CD4-positive, alpha-beta T cell treated with Interferon gamma for 1 hour (primary cell): ENCODE measurements at regions not wholly inside any gene's neighbourhood (a gene's known extent, or its start where the extent isn't known, plus 50 kb on each side); places are given as distances from the start of the nearest gene placed in this dataset.
"Not testable (repeated sequence)": the region's sequence is repeated elsewhere in the genome, so short reads cannot be mapped to it uniquely, and the experiment has no call there.

Experiments used
- DNase-seq: peaks from one replicate; pipeline ENCODE4 v3.0.0-alpha.2; 2020

DNA sequence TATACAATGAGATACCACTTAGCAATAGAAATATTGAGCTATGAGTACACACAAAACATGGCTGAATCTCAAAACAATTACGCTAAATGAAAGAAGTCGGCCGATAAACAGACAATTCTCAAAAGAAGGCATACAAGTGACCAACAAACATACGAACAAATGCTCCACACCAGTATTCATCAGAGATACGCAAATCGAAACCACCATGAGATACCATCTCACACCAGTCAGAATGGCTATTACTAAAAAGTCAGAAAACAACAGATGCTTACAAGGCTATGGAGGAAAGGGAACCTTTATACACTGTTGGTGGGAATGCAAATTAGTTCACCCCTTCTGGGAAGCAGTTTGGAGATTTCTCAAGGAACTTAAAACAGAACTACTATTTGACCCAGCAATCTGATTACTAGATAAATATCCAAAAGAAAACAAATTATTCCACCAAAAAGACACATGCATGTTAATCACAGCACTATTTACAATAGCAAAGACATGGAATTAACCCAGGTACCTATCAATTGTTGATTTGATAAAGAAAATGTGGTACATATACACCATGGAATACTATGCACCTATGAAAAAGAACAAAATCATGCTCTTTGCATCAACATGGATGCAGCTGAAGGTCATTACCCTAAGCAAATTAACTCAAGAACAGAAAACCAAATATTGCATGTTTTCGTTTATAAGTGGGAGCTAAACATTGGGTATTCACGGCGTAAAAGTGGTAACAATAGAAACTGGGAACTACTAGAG, 90.9 kb upstream of the GRAMD1B start:
- DNase-seq, result no peak

DNA sequence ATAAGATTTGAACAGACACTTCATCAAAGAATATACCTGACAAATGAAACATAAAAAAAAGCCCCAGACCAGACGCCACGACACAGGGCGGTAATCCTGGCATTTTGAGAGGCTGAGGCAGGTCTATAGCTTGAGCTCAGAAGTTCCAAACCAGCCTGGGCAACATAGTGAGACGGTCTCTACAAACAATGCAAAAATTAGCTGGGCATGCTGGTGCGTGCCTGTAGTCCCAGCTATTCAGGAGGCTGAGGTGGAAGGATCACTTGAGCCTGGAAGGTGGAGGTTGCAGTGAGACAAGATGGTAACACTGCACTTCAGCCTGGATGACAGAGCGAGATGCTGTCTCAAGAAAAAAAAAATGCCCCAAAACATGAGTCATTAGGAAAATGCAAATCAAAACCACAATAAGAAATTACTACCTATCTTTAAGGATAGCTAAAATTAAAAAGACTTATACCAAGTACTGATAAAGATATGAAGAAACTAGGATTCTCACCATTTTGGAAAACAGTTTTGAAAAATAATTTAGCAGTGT, 91.7 kb upstream of the GRAMD1B start:
- no peak for DNase-seq

GRCh38 chr11:123334925-123335324, 95.1 kb upstream of the GRAMD1B start:
- no peak for DNase-seq

- DNase-seq, result not testable (repeated sequence)
Observed at GRCh38 chr11:123332577-123332976, 97.5 kb upstream of the GRAMD1B start.

- no peak for DNase-seq
Observed at GRCh38 chr11:123330948-123331347, 99.1 kb upstream of the GRAMD1B start.

- DNase-seq, result no peak
Observed at GRCh38 chr11:123330471-123330870, 99.6 kb upstream of the GRAMD1B start.

DNA sequence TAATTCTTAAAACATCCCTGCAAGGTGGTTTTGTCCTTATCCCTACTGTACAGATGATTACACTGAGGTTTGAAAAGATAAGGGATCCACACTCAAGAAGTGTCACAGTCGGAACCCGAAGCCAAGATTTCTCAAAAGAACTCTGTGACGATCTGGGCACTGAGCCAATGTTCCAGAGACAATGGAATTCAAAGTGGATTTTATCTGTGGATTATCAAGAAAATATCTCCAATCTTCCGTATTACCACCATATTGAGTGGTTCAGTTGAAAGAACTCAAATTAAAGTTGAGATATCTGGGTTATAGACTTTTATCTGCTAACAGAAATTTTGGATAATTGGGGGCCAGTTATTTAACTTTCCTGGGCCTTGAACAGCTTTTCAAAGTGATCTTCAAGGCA, 100.0 kb upstream of the GRAMD1B start:
- no peak for DNase-seq

- no peak for DNase-seq
Observed at GRCh38 chr11:123328281-123328867, 101.7 kb upstream of the GRAMD1B start.

- DNase-seq, result no peak
Observed at GRCh38 chr11:123325533-123325932, 104.5 kb upstream of the GRAMD1B start.

DNA sequence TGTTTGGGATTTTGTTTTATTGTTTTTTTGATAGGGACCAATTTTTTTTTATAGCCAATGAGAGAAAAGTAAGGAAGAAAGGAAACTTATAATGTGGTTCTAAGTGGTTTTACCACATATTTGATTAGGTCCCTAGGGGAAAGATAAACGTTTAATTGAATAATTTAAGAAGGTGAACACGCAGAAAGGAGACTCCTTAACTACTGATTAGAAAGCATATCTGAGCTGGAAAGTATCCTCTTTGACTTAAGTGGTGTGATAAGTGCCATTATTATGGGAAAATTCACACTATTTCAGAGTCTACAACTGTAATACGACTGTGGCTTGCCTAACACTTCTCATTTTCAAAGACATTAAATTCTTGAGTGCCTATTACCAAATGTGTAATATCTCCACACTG, 106.5 kb upstream of the GRAMD1B start:
- DNase-seq, result no peak

DNA sequence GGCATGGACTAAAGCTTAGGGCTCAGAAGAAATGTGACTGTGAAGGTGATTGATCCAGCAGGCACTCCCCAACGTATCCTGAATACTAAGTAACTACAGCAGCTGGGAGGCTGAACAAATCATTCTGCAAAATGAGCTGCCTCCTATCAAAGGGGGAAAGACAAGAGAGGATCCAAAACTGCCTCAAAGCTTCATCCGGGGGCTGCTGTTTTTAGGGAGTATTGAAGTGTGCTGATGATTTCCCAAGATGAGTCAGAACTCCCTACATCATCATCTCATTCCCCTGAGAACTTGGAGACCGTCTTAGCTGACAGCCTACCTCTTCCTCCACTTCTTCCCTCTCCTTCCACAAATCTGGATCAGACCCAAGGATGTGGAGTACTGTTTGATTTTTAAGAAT, 108.4 kb upstream of the GRAMD1B start:
- no peak for DNase-seq

GRCh38 chr11:123318623-123319022, 111.4 kb upstream of the GRAMD1B start:
- no peak for DNase-seq

DNA sequence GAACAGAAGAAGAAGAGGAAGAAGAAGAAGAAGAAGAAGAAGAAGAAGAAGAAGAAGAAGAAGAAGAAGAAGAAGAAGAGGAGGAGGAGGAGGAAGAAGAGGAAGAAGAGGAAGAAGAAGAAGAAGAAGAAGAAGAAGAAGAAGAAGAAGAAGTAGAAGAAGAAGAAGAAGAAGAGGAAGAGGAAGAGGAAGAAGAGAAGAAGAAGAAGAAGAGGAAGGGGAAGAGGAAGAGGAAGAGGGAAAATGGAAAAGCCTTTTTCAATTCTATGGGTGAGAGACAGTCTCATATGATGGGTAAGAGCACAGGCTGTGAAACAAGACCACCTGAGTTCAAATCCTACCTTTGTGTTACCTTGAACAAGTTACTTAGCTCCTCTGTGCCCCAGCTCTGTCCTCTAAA, 111.9 kb upstream of the GRAMD1B start:
- not testable (repeated sequence) for DNase-seq

GRCh38 chr11:123316003-123316402, 114.1 kb upstream of the GRAMD1B start:
- DNase-seq, result no peak

DNA sequence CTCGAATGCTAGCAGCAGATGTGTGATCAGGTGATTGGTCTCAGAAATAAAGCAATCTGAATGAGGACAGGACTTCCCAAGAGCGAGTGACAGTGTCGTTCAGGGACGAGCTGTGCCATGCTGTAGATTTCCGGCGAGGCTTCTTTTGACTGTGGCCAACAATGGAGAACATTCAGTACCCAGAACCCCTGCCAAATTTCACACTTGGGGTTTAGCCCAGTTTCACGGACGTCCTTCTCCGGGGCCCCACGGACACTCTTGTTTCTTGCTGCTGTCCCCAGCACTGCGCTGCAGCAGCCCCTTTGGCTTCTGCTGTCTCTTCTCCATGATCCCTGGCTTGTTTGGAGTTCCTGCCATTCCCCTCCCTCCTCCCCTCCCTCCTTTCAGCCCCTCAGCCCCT, 115.1 kb upstream of the GRAMD1B start:
- DNase-seq, result no peak

DNA sequence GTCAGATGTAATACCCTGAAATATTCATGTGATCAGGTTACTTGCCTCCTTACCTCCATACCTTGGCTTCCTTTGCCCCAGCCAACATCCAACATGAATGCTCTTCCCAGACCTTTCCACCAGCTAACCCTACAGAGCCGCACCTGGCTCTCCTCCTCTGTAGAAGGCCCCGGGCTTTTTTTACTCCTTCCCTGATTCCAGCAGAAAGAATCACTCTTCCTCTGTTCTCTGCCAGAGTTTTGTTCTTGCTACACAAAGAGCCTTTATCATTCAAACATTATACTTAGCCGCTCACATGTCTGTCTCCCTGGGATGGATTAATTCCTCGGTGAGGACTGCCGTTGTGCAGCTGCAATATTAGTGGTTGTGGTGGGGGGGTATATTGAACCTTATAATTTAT, 116.8 kb upstream of the GRAMD1B start:
- no peak for DNase-seq

DNA sequence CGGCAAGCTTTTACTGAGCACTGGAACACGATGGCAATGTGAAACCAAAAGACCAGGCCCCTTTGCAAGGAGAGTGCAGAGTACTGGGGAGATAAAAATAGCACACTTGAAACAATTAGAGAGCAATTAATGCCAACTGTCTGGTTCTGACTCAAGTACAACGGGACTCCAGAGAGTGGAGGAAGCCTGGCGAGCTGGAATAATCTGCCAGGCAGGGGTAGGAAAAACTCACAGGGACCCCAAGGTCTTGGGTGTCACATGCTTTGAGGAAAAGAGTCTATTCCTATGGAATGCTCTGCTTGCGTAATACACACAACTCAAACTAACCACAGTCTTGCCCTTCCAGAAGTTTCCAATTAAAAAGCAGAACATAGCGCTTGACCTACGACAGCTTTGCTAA, 113.0 kb upstream of the CLMP start:
- no peak for DNase-seq

DNA sequence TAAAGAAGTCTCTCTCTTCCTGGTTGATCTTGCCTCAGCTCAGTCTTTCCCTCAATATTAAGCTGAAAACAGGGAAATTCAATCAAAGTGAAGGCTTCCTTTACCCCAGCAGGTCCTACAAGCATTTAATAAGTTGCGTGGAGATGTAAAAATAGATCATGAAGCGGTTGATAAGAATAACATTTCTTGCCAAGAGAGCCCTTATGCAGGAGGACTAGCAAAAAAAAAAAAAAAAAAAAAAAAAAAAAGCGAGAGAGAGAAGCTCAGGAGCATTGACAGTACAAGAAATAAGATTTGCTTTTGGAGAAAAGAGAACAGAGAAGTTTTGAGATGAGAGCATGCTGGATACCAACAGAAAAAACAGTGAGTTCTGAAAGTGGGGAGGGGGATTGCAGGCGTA, 112.2 kb upstream of the CLMP start:
- no peak for DNase-seq

- no peak for DNase-seq
Observed at GRCh38 chr11:123306531-123306930, 111.5 kb upstream of the CLMP start.

DNA sequence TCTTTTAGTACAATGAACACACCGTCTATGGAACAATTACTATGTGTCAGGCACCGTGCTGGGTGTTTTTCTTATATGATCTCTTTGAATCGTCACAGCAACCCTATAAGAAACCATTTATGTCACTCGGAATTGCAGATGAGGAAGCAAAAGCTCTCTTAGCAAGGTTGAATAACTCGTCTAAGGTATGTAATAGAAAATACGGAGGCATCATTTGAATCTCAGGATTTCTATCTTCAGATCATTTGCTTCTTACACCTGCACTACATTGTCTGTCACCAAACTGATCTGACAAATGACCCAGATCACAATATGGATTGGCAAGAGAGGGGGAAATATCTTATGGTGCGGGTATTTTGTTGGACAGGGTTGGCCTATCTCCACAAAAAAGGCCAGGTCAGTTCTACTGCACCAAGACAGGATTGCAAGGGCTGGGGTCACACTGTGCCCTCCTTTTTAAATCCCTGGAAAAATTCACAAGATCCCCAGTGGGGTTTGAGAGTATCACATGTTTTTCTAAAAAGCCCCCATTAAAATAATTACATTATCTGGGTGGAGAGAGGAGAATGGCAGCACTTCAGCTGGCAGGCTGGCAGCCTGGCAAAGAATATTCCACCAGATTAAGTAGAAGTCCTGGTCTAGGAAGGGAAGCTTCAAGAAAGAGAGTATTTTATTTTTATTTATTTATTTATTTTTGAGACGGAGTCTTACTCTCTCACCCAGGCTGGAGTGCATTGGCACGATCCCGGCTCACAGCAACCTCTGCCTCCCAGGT, 110.7 kb upstream of the CLMP start:
- DNase-seq, result no peak

DNA sequence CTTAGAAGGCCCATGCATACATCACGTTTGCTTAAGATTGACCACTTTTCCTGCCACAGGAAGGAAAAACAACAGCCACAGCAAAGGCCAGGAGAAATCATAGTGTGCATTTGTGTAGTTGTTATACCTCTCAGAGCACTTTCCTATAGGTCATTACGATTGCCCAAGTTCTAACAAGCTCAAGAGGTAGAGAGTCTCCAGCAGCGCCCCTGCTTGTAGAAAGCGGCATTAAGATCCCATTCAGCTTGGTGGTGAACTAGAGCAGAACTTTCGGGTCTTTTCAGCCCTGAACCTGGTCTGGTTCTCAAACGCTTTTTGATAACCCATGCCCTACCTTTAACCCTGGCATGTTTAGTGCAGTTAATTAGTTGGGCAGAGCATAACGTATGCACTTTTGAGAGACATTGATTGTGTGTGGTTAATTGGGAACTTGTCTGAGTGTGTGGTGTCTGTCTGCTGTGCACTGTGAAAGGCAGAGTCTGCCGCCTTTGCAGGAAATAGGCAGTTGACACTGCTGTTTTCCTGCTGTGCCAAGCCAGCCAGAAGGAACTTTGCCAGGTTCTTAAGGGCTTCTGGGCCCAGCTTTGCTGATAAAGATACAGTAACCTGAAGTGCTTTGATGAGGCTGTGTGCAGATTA, 109.9 kb upstream of the CLMP start:
- no peak for DNase-seq

DNA sequence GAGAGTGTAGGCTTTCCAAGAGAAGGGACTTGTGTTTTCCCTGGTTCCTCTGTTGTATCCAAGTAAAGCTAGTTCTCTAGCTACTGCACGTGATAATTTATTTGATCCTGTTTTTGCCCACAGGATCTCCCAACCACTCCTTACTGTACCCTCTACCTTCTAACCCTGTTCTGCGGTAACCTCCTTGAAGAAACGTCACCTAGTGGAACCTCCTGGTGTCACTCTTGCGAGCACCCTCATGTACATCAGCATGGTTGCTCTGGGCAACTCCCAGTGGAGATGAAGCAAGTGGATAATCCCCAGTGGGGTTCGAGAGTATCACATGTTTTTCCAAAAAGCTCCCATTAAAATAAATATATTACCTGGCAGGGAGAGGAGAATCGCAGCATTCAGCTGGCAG, 108.9 kb upstream of the CLMP start:
- no peak for DNase-seq

GRCh38 chr11:123302751-123303195, 107.7 kb upstream of the CLMP start:
- no peak for DNase-seq
